Heart right ventricle (tissue), 16 donors: ENCODE measurements at regions not wholly inside any gene's neighbourhood (a gene's known extent, or its start where the extent isn't known, plus 50 kb on each side); places are given as distances from the start of the nearest gene placed in this dataset.

Experiments
- ATAC-seq, 8 donors: fragments of 200-7000 bp; cut with Tn5 transposase; one replicate each; pipeline ENCODE4 v1.9.1; 2020; ENCODE audit warnings: mild to moderate bottlenecking in 8 of 8, moderate library complexity in 8 of 8, moderate number of reproducible peaks in 1 of 8
- DNase-seq, 2 donors: peaks; one replicate each; pipeline ENCODE4 v3.0.0-alpha.2; 2020
- H3K27ac ChIP-seq, 10 donors: fragments of 200-600 bp; sonication (generic) in 2 of 10; one replicate each; pipeline versions ENCODE4 v1.5.0 to v1.8.0; 2020 to 2022; ENCODE audit warnings: mild to moderate bottlenecking in 3 of 10
- H3K27me3 ChIP-seq, 7 donors: fragments of 200-600 bp; one replicate each; pipeline ENCODE4 v1.8.0; 2021 to 2022; ENCODE audit warnings: mild to moderate bottlenecking in 2 of 7
- H3K36me3 ChIP-seq, 9 donors: fragments of 200-600 bp; sonication (generic) in 1 of 9; one replicate each; pipeline versions ENCODE4 v1.5.0 to v1.8.0; 2020 to 2022; ENCODE audit warnings: mild to moderate bottlenecking in 2 of 9
- H3K4me1 ChIP-seq, 9 donors: fragments of 200-600 bp; sonication (generic) in 1 of 9; one replicate each; pipeline versions ENCODE4 v1.5.0 to v1.8.0; 2020 to 2022; ENCODE audit warnings: mild to moderate bottlenecking in 4 of 9
- H3K4me3 ChIP-seq, 10 donors: fragments of 200-600 bp; sonication (generic) in 2 of 10; one replicate each; pipeline versions ENCODE4 v1.5.0 to v1.8.0; 2020 to 2022; ENCODE audit warnings: mild to moderate bottlenecking in 7 of 10, moderate library complexity in 2 of 10
- H3K9me3 ChIP-seq, 11 donors: fragments of 200-600 bp in 10 of 11; sonication (generic) in 2 of 11; one replicate each; pipeline versions ENCODE4 v1.5.0 to v1.8.0; 2013 to 2022; ENCODE audit warnings: mild to moderate bottlenecking in 2 of 11, control low read depth in 1 of 11, moderate library complexity in 1 of 11
- WGBS, 2 donors: extraction: QIAGEN DNeasy Blood & Tissue Kit; methylation state at CpG; one replicate each; pipeline ENCODE4 v1.1.7; 2013; ENCODE audit warnings: inconsistent platforms in 1 of 2; 5-methylcytosine and 5-hydroxymethylcytosine counted together
- intact Hi-C, 10 donors: fragments of 100-400 bp; cut with DNase I; formaldehyde crosslinking; loops; one replicate each; pipeline versions ENCODE4 v1.11.1 to v1.14.2; 2022
- TF ChIP-seq, protein P1 (sequence below), 9 donors: fragments of 200-600 bp; sonication (generic) in 2 of 9; IDR thresholded peaks; one replicate each; pipeline versions ENCODE4 v1.5.0 to v1.8.0; 2021 to 2022; ENCODE audit warnings: antibody characterized with exemption in 9 of 9, mild to moderate bottlenecking in 5 of 9, moderate library complexity in 1 of 9
- donor health status: Arrhythmogenic right ventricular cardiomyopathy.
- donor health status: ischemic (EF 13 %, LVEDD 7.1; RV severe dilation, severe dysfunction).
- donor health status: healthy with polysubstance abuse.
- donor health status: DM: no; HTN: yes; CAD: no.
- donor health status: DM: no; HTN: no; CAD: no.
- donor health status: ischemic (EF 25% LVEDD 6.9; RV normal size, moderate dysfunction).
- donor health status: ischemic (EF 25% LVEDD 5.7; RV mildly dilated, moderate dysfunction).
- donor health status: healthy.
- donor health status: DM: yes; HTN: yes; CAD: no.
- donor health status: Ischemic cardiomyopathy.
- donor health status: ischemic (EF 35%, LVEDD 5.7; RV mildly dilated, moderate dysfunction).
- donor health status: nonischemic (EF 11% LVEDD 7.7; RV severe dilation, severe dysfunction).
- donor health status: DM: yes; HTN: yes; CAD: no.
- donor health status: PGD.
- donor health status: ischemic (EF 29% LVEDD 5.4; RV normal size, mild dysfunction).
- donor health status: nonischemic (EF 23%, LVEDD 6.1; RV moderate dilation, normal function).

- no peak overlapping the region for H3K4me3 ChIP-seq
- H3K27me3 ChIP-seq = no peaks in the 10 kb centered on the region
- peaks cover 0 to 16% (median 0%) of the 10 kb centered on the region in 11 donors for H3K9me3 ChIP-seq
- ATAC-seq (no peak), DNase-seq (no peak)
- H3K36me3 ChIP-seq = no peaks in the 10 kb centered on the region
- WGBS, 2 donors = 91 to 100% methylated on average over 2 of the region's 2 CpGs
- TF ChIP-seq, protein P1, sequence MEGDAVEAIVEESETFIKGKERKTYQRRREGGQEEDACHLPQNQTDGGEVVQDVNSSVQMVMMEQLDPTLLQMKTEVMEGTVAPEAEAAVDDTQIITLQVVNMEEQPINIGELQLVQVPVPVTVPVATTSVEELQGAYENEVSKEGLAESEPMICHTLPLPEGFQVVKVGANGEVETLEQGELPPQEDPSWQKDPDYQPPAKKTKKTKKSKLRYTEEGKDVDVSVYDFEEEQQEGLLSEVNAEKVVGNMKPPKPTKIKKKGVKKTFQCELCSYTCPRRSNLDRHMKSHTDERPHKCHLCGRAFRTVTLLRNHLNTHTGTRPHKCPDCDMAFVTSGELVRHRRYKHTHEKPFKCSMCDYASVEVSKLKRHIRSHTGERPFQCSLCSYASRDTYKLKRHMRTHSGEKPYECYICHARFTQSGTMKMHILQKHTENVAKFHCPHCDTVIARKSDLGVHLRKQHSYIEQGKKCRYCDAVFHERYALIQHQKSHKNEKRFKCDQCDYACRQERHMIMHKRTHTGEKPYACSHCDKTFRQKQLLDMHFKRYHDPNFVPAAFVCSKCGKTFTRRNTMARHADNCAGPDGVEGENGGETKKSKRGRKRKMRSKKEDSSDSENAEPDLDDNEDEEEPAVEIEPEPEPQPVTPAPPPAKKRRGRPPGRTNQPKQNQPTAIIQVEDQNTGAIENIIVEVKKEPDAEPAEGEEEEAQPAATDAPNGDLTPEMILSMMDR (IDR thresholded peaks at IDR 0.05) = no peak
- no peak overlapping the region for H3K27ac ChIP-seq
- no peaks in the 10 kb centered on the region for H3K4me1 ChIP-seq
- intact Hi-C loops = loop anchor here in 1 of 10 donors (2.0 kb wide), 1 partner anchor 22 kb away; no protein-coding TSS in a partner anchor
These were observed 509.3 kb upstream of the RGS18 start for GRCh38 chr1:191648939-191649338.

- TF ChIP-seq, protein P1 (IDR thresholded peaks at IDR 0.05) = no peak
- WGBS, 2 donors = 45 to 65% methylated on average over 1 of the region's 1 CpG
- intact Hi-C loops = no loop called here
- Histone ChIP-seq H3K4me3 (no peak overlapping the region), H3K27me3 (no peaks in the 10 kb centered on the region), H3K36me3 (no peaks in the 10 kb centered on the region), H3K9me3 (no peaks in the 10 kb centered on the region), H3K27ac (no peak overlapping the region), H3K4me1 (no peaks in the 10 kb centered on the region)
- DNase-seq (no peak), ATAC-seq (no peak)
These were observed 496.2 kb upstream of the RGS18 start for GRCh38 chr1:191662051-191662450.

- intact Hi-C loops = no loop called here
- 84 to 96% methylated on average over 1 of the region's 1 CpG for WGBS, 2 donors
- no peak overlapping the region for H3K4me3 ChIP-seq
- ATAC-seq (no peak), DNase-seq (no peak)
- H3K27me3 ChIP-seq = no peaks in the 10 kb centered on the region
- H3K9me3 ChIP-seq = no peaks in the 10 kb centered on the region
- TF ChIP-seq, protein P1 (IDR thresholded peaks at IDR 0.05) = no peak
- H3K36me3 ChIP-seq = no peaks in the 10 kb centered on the region
- no peak overlapping the region for H3K27ac ChIP-seq
- no peaks in the 10 kb centered on the region for H3K4me1 ChIP-seq
These were observed 495.5 kb upstream of the RGS18 start for GRCh38 chr1:191662746-191663145.

- Histone ChIP-seq H3K9me3 (no peaks in the 10 kb centered on the region), H3K27me3 (no peaks in the 10 kb centered on the region), H3K27ac (no peak overlapping the region), H3K36me3 (no peaks in the 10 kb centered on the region), H3K4me3 (no peak overlapping the region), H3K4me1 (no peaks in the 10 kb centered on the region)
- DNase-seq (no peak), ATAC-seq (no peak)
- intact Hi-C loops = no loop called here
- 89 to 95% methylated on average over 5 of the region's 5 CpGs for WGBS, 2 donors
- TF ChIP-seq, protein P1 (IDR thresholded peaks at IDR 0.05) = no peak
These were observed 489.7 kb upstream of the RGS18 start for GRCh38 chr1:191668525-191668924.
